ENCODE measurements at regions not wholly inside any gene's neighbourhood (a gene's known extent, or its start where the extent isn't known, plus 50 kb on each side); places are given as distances from the start of the nearest gene placed in this dataset.

DNA sequence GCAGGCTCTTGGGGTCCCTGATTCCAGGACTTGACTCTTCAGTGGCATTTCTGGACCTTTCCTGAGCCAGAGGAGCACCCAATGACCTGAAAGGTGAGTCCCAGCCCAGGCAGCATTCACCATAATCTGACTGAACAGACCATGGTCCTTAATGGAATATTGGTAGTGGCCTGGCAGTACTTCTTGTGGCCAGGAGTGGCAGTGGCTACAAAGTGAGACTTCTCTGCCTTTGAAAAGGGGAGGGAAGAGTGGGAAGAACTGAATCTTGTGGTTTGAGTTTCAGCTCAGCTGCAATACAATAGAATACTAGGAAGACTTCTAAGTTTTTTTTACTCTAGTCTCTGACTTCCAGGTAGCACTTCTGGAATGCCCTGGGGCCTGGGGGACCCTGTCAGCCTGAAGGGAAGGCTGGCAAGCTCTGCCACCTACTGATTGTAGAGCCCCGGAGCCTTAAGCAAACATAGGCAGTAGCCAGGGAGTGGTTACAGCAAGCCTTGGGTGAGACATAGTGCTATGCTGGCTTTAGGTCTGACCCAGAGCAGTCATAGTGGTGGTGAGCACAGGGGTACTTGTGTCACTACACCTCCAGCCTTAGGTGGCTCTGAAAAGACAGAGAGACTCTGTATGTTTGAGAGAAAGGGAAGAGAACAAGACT, 674.2 kb upstream of the MANEA start:
- Histone ChIP-seq H3K4me3 (ENCODE audit: low read depth in 2 of 2, low read length in 1 of 2) (no peak overlapping the region), H3K4me1 (ENCODE audit: control insufficient read depth in 1 of 2, insufficient read depth in 2 of 2, low read depth in 1 of 2, low read length in 1 of 2) (no peaks in the 10 kb centered on the region), H4K20me1 (ENCODE audit: insufficient read depth) (no peaks in the 10 kb centered on the region), H3K79me2 (ENCODE audit: insufficient read depth) (no peaks in the 10 kb centered on the region), H3K4me2 (no peak overlapping the region), H3K36me3 (replicated peaks in 1 of 2; ENCODE audit: control insufficient read depth in 1 of 2, insufficient read depth in 2 of 2, low read length in 1 of 2) (no peaks in the 10 kb centered on the region), H3K9ac (no peak overlapping the region), H3K27ac (ENCODE audit: low read depth in 2 of 2, low read length in 1 of 2) (no peak overlapping the region), H3K9me2 (no peaks in the 10 kb centered on the region), H3K27me3 (ENCODE audit: insufficient read depth) (no peaks in the 10 kb centered on the region), H3K9me3 (no peaks in the 10 kb centered on the region), H3F3A (replicated peaks; ENCODE audit: insufficient read depth) (no peaks in the 10 kb centered on the region), H2AFZ (ENCODE audit: low read depth) (no peak overlapping the region)
- ChIA-PET POLR2A (no interaction called here), CTCF (no interaction called here)
- TF ChIP-seq, protein P1, sequence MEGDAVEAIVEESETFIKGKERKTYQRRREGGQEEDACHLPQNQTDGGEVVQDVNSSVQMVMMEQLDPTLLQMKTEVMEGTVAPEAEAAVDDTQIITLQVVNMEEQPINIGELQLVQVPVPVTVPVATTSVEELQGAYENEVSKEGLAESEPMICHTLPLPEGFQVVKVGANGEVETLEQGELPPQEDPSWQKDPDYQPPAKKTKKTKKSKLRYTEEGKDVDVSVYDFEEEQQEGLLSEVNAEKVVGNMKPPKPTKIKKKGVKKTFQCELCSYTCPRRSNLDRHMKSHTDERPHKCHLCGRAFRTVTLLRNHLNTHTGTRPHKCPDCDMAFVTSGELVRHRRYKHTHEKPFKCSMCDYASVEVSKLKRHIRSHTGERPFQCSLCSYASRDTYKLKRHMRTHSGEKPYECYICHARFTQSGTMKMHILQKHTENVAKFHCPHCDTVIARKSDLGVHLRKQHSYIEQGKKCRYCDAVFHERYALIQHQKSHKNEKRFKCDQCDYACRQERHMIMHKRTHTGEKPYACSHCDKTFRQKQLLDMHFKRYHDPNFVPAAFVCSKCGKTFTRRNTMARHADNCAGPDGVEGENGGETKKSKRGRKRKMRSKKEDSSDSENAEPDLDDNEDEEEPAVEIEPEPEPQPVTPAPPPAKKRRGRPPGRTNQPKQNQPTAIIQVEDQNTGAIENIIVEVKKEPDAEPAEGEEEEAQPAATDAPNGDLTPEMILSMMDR (IDR thresholded peaks at IDR 0.05) = no peak
- DNase-seq = no peak
- 0% methylated on average over 1 of the region's 1 CpG for WGBS (ENCODE audit: low lambda C conversion rate)

DNA sequence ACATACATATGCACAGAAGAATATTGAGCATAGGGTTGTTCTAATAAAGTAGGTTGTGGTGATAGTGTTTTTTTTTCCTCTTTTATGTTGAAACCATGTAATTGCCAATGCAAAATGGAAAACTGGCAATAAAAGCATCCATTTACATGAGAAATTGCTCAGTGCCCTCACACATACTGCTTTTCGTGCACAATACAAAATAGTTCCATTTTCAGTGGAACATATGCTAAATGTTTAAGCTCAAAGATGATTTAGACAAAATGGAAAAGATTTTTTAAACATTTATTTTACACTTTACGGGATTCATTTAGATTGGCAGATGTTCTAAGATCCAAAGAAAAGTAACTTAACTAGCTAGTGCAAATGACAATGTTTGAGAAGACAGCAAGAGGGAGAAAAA, 678.1 kb upstream of the MANEA start:
- no peak overlapping the region for H3K4me3 ChIP-seq (ENCODE audit: low read depth in 2 of 2, low read length in 1 of 2)
- POLR2A ChIA-PET = no interaction called here
- no peak for DNase-seq
- H3K9me3 ChIP-seq = no peaks in the 10 kb centered on the region
- CTCF ChIA-PET = no interaction called here
- H3K36me3 ChIP-seq (replicated peaks in 1 of 2; ENCODE audit: control insufficient read depth in 1 of 2, insufficient read depth in 2 of 2, low read length in 1 of 2) = no peaks in the 10 kb centered on the region
- 0% methylated on average over 2 of the region's 2 CpGs for WGBS (ENCODE audit: low lambda C conversion rate)
- no peaks in the 10 kb centered on the region for H3K9me2 ChIP-seq
- no peaks in the 10 kb centered on the region for H3F3A ChIP-seq (replicated peaks; ENCODE audit: insufficient read depth)
- H3K9ac ChIP-seq = no peak overlapping the region
- H2AFZ ChIP-seq (ENCODE audit: low read depth) = no peak overlapping the region
- no peak overlapping the region for H3K4me2 ChIP-seq
- no peaks in the 10 kb centered on the region for H3K79me2 ChIP-seq (ENCODE audit: insufficient read depth)
- TF ChIP-seq, protein P2, sequence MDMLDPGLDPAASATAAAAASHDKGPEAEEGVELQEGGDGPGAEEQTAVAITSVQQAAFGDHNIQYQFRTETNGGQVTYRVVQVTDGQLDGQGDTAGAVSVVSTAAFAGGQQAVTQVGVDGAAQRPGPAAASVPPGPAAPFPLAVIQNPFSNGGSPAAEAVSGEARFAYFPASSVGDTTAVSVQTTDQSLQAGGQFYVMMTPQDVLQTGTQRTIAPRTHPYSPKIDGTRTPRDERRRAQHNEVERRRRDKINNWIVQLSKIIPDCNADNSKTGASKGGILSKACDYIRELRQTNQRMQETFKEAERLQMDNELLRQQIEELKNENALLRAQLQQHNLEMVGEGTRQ (IDR thresholded peaks at IDR 0.05; ENCODE audit: borderline replicate concordance, low read depth, low read length) = no peak
- TF ChIP-seq ELF1 (IDR thresholded peaks at IDR 0.05) (no peak), SMC3 (IDR thresholded peaks at IDR 0.05; ENCODE audit: low read depth, low read length) (no peak), RAD21 (IDR thresholded peaks at IDR 0.05; ENCODE audit: low read length) (no peak), MXI1 (IDR thresholded peaks at IDR 0.05; ENCODE audit: low read depth, low read length) (no peak), POLR2AphosphoS5 (IDR thresholded peaks at IDR 0.05; ENCODE audit: low read depth, low read length) (no peak), RFX5 (IDR thresholded peaks at IDR 0.05; ENCODE audit: low read length) (no peak), NRF1 (IDR thresholded peaks at IDR 0.05; ENCODE audit: low read depth, low read length) (no peak), RXRA (IDR thresholded peaks at IDR 0.05; ENCODE audit: borderline replicate concordance, low read depth) (no peak), TAF1 (IDR thresholded peaks at IDR 0.05; ENCODE audit: borderline replicate concordance, low read depth, low read length) (no peak), FOSL2 (IDR thresholded peaks at IDR 0.05; ENCODE audit: borderline replicate concordance, low read depth) (no peak), TEAD4 (IDR thresholded peaks at IDR 0.05; ENCODE audit: borderline replicate concordance, insufficient read depth) (no peak), GABPA (IDR thresholded peaks at IDR 0.05; ENCODE audit: low read depth) (no peak)
- TF ChIP-seq, protein P3, sequence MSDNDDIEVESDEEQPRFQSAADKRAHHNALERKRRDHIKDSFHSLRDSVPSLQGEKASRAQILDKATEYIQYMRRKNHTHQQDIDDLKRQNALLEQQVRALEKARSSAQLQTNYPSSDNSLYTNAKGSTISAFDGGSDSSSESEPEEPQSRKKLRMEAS (IDR thresholded peaks at IDR 0.05; ENCODE audit: low read depth) = no peak
- no peaks in the 10 kb centered on the region for H3K4me1 ChIP-seq (ENCODE audit: control insufficient read depth in 1 of 2, insufficient read depth in 2 of 2, low read depth in 1 of 2, low read length in 1 of 2)
- no peaks in the 10 kb centered on the region for H4K20me1 ChIP-seq (ENCODE audit: insufficient read depth)
- H3K27me3 ChIP-seq (ENCODE audit: insufficient read depth) = no peaks in the 10 kb centered on the region
- H3K27ac ChIP-seq (ENCODE audit: low read depth in 2 of 2, low read length in 1 of 2) = no peak overlapping the region

All from SK-N-SH (cell line).